ENCODE measurements at regions not wholly inside any gene's neighbourhood (a gene's known extent, or its start where the extent isn't known, plus 50 kb on each side); places are given as distances from the start of the nearest gene placed in this dataset.

- RAD21 ChIA-PET (ENCODE audit: low non-redundant PET in 1 of 2, low total read pairs in 2 of 2, uncharacterized antibody in 2 of 2, unreplicated experiment in 2 of 2): no interaction called here
- ATAC-seq: no peak
- POLR2A ChIA-PET: no interaction called here
Observed at GRCh38 chrX:42619068-42619467, 158.9 kb downstream of the PPP1R2C start.

GRCh38 chrX:42616981-42617380 is 161.0 kb downstream of the PPP1R2C start:
- H2AFZ ChIP-seq (ENCODE audit: low read depth, low read length, poor library complexity, severe bottlenecking): no peak overlapping the region
- H4K20me1 ChIP-seq (ENCODE audit: insufficient read depth): no peaks in the 10 kb centered on the region
- H3K9ac ChIP-seq (ENCODE audit: low read length): no peak overlapping the region
- peaks cover 0 to 7% of the 10 kb centered on the region in 2 experiments; a peak in 2 of 4 replicates for H3K4me1 ChIP-seq (ENCODE audit: control insufficient read depth in 1 of 2, insufficient read depth in 2 of 2, low read length in 2 of 2)
- H3K4me3 ChIP-seq (replicated peaks in 1 of 2; ENCODE audit: low read depth in 1 of 2, low read length in 2 of 2): no peak overlapping the region
- no peaks in the 10 kb centered on the region for H3K9me3 ChIP-seq (ENCODE audit: control insufficient read depth in 1 of 2, insufficient read depth in 1 of 2, low read depth in 1 of 2, low read length in 2 of 2)
- H3K79me2 ChIP-seq (ENCODE audit: insufficient read depth, low read length): no peaks in the 10 kb centered on the region
- H3K27me3 ChIP-seq (ENCODE audit: insufficient read depth, low read length): no peaks in the 10 kb centered on the region
- ATAC-seq (no peak), DNase-seq (ENCODE audit: low read depth, low spot score) (no peak)
- no peaks in the 10 kb centered on the region for H3K36me3 ChIP-seq (ENCODE audit: control insufficient read depth in 1 of 2, insufficient read depth in 2 of 2, low read length in 2 of 2)
- no peak overlapping the region for H3K27ac ChIP-seq (ENCODE audit: low read depth, low read length)
- ChIA-PET POLR2A (no interaction called here), RAD21 (ENCODE audit: low non-redundant PET in 1 of 2, low total read pairs in 2 of 2, uncharacterized antibody in 2 of 2, unreplicated experiment in 2 of 2) (no interaction called here), CTCF (no interaction called here)
- no TSS peak for BruUV-seq (replicated peaks)
- H3K4me2 ChIP-seq (ENCODE audit: low read length): no peak overlapping the region
- intact Hi-C loops (cut with micrococcal nuclease): no loop called here
- no peaks in the 10 kb centered on the region for H3K9me2 ChIP-seq (ENCODE audit: insufficient read depth)
- no peak for TF ChIP-seq ATF3 (IDR thresholded peaks at IDR 0.05)
- no peak for TF ChIP-seq EZH2phosphoT487 (IDR thresholded peaks at IDR 0.05; ENCODE audit: borderline replicate concordance)
- TF ChIP-seq FOSL1 (IDR thresholded peaks at IDR 0.05; ENCODE audit: low read depth): no peak
- no peak for TF ChIP-seq POLR2A (IDR thresholded peaks at IDR 0.05; ENCODE audit: borderline replicate concordance, extremely low read depth, insufficient read depth, insufficient read length)
- no peak for TF ChIP-seq CBX3 (IDR thresholded peaks at IDR 0.05; ENCODE audit: low read depth)
- TF ChIP-seq POLR2AphosphoS5 (IDR thresholded peaks at IDR 0.05; ENCODE audit: low read depth, low read length): no peak
- no peak for TF ChIP-seq YY1 (IDR thresholded peaks at IDR 0.05; ENCODE audit: extremely low read depth, insufficient replicate concordance, low read depth, low read length)
- TF ChIP-seq, protein P1, sequence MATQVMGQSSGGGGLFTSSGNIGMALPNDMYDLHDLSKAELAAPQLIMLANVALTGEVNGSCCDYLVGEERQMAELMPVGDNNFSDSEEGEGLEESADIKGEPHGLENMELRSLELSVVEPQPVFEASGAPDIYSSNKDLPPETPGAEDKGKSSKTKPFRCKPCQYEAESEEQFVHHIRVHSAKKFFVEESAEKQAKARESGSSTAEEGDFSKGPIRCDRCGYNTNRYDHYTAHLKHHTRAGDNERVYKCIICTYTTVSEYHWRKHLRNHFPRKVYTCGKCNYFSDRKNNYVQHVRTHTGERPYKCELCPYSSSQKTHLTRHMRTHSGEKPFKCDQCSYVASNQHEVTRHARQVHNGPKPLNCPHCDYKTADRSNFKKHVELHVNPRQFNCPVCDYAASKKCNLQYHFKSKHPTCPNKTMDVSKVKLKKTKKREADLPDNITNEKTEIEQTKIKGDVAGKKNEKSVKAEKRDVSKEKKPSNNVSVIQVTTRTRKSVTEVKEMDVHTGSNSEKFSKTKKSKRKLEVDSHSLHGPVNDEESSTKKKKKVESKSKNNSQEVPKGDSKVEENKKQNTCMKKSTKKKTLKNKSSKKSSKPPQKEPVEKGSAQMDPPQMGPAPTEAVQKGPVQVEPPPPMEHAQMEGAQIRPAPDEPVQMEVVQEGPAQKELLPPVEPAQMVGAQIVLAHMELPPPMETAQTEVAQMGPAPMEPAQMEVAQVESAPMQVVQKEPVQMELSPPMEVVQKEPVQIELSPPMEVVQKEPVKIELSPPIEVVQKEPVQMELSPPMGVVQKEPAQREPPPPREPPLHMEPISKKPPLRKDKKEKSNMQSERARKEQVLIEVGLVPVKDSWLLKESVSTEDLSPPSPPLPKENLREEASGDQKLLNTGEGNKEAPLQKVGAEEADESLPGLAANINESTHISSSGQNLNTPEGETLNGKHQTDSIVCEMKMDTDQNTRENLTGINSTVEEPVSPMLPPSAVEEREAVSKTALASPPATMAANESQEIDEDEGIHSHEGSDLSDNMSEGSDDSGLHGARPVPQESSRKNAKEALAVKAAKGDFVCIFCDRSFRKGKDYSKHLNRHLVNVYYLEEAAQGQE (IDR thresholded peaks at IDR 0.05; ENCODE audit: low read depth): no peak
- TF ChIP-seq ZBTB33 (IDR thresholded peaks at IDR 0.05; ENCODE audit: extremely low read depth, insufficient replicate concordance, low read length): no peak
- TF ChIP-seq SRF (IDR thresholded peaks at IDR 0.05; ENCODE audit: low read depth): no peak
- TF ChIP-seq CEBPB (IDR thresholded peaks at IDR 0.05; ENCODE audit: low read depth): no peak
- no peak for TF ChIP-seq TCF7L2 (IDR thresholded peaks at IDR 0.05; ENCODE audit: borderline replicate concordance, extremely low read depth, insufficient read depth, insufficient read length)
- no peak for TF ChIP-seq ELF1 (IDR thresholded peaks at IDR 0.05; ENCODE audit: borderline replicate concordance, low read depth)
- TF ChIP-seq SP1 (IDR thresholded peaks at IDR 0.05; ENCODE audit: low read depth): no peak
- TF ChIP-seq SIN3A (IDR thresholded peaks at IDR 0.05; ENCODE audit: low read depth): no peak

More at GRCh38 chrX:42619068-42619467, 158.9 kb downstream of the PPP1R2C start:
- no peaks in the 10 kb centered on the region for H4K20me1 ChIP-seq (ENCODE audit: insufficient read depth)
- no peaks in the 10 kb centered on the region for H3K79me2 ChIP-seq (ENCODE audit: insufficient read depth, low read length)
- H3K9me3 ChIP-seq (ENCODE audit: control insufficient read depth in 1 of 2, insufficient read depth in 1 of 2, low read depth in 1 of 2, low read length in 2 of 2): no peaks in the 10 kb centered on the region
- H3K4me3 ChIP-seq (replicated peaks in 1 of 2; ENCODE audit: low read depth in 1 of 2, low read length in 2 of 2): no peak overlapping the region
- peaks cover 0 to 7% of the 10 kb centered on the region in 2 experiments; a peak in 2 of 4 replicates for H3K4me1 ChIP-seq (ENCODE audit: control insufficient read depth in 1 of 2, insufficient read depth in 2 of 2, low read length in 2 of 2)
- CTCF ChIA-PET: no interaction called here
- no peak for DNase-seq (ENCODE audit: low read depth, low spot score)
- H3K27ac ChIP-seq (ENCODE audit: low read depth, low read length): no peak overlapping the region
- no peaks in the 10 kb centered on the region for H3K36me3 ChIP-seq (ENCODE audit: control insufficient read depth in 1 of 2, insufficient read depth in 2 of 2, low read length in 2 of 2)
- BruUV-seq (replicated peaks): no TSS peak
- TF ChIP-seq EZH2phosphoT487 (IDR thresholded peaks at IDR 0.05; ENCODE audit: borderline replicate concordance) (no peak), ZNF274 (IDR thresholded peaks at IDR 0.05; ENCODE audit: low read depth, low read length) (no peak), ZFX (IDR thresholded peaks at IDR 0.05) (no peak), JUND (IDR thresholded peaks at IDR 0.05) (no peak)
- H3K27me3 ChIP-seq (ENCODE audit: insufficient read depth, low read length): no peaks in the 10 kb centered on the region
- H2AFZ ChIP-seq (ENCODE audit: low read depth, low read length, poor library complexity, severe bottlenecking): no peak overlapping the region
- intact Hi-C loops (cut with micrococcal nuclease): no loop called here
- H3K4me2 ChIP-seq (ENCODE audit: low read length): no peak overlapping the region
- no peak overlapping the region for H3K9ac ChIP-seq (ENCODE audit: low read length)
- H3K9me2 ChIP-seq (ENCODE audit: insufficient read depth): no peaks in the 10 kb centered on the region
